ES-I3 (cell line): ENCODE measurements at regions not wholly inside any gene's neighbourhood (a gene's known extent, or its start where the extent isn't known, plus 50 kb on each side); places are given as distances from the start of the nearest gene placed in this dataset.
"Not testable (repeated sequence)": the region's sequence is repeated elsewhere in the genome, so short reads cannot be mapped to it uniquely, and the experiment has no call there.

Experiments used
- H3K36me3 ChIP-seq: 2 replicates; pipeline ENCODE4 v1.6.1; 2013; ENCODE audit warnings: mild to moderate bottlenecking, low read length, control low read depth, moderate library complexity; ENCODE audit not compliant: insufficient read depth
- H3K4me1 ChIP-seq: 2 replicates; pipeline ENCODE4 v1.6.1; 2013; ENCODE audit warnings: mild to moderate bottlenecking, control low read depth, low read length; ENCODE audit not compliant: insufficient read depth
- H3K9ac ChIP-seq: 2 replicates; pipeline ENCODE4 v1.6.1; 2013; ENCODE audit warnings: low read depth, mild to moderate bottlenecking, low read length, moderate library complexity
- H3K9me3 ChIP-seq: 2 replicates; pipeline ENCODE4 v1.6.1; 2013; ENCODE audit warnings: mild to moderate bottlenecking, low read length, moderate library complexity; ENCODE audit not compliant: control insufficient read depth, insufficient read depth

DNA sequence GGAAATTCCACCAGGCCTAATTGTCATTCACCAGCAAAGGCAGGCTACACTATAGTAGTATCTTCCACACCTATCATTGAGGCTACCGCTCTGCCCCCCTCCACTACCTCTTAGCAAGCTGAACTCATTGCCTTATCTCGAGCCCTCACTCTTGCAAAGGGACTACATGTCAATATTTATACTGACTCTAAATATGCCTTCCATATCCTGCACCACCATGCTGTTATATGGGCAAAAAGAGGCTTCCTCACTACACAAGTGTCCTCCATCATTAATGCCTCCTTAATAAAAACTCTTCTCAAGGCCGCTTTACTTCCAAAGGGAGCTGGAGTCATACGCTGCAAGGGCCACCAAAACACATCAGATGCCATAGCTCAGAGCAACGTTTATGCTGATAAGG, 127.2 kb upstream of the TRIM24 start:
- H3K4me1 ChIP-seq, H3K36me3 ChIP-seq, H3K9ac ChIP-seq: not testable (repeated sequence)
- peaks cover 15% of the 10 kb centered on the region for H3K9me3 ChIP-seq

GRCh38 chr7:138338361-138338760, 121.7 kb upstream of the TRIM24 start:
- Histone ChIP-seq H3K9ac (no peak overlapping the region), H3K4me1 (no peaks in the 10 kb centered on the region), H3K36me3 (no peaks in the 10 kb centered on the region), H3K9me3 (peaks cover 42% of the 10 kb centered on the region)

DNA sequence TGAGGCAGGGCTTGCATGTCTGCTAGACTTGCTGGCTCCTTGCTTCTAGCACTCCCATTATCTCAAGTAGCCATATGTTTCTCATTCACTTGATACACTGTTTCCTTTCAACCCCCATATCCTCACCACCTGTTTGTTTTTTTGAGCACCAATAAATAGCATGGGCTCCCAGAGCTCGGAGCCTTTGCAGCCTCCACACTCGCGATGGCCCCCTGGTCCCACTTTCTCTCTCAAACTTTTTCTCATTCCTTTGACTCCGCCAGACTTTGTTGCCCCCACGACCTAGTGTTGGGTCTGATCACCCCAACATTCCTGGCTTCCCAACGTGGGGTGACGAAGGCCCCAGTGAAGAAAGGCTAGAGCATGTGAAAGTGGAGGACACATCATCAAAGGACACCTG, 120.8 kb upstream of the TRIM24 start:
- not testable (repeated sequence) for H3K4me1 ChIP-seq, H3K36me3 ChIP-seq, H3K9ac ChIP-seq
- peaks cover 44% of the 10 kb centered on the region for H3K9me3 ChIP-seq

- no peak overlapping the region for H3K9ac ChIP-seq
- H3K9me3 ChIP-seq: peaks cover 49% of the 10 kb centered on the region
- H3K36me3 ChIP-seq: no peaks in the 10 kb centered on the region
- H3K4me1 ChIP-seq: no peaks in the 10 kb centered on the region
Observed at GRCh38 chr7:138342990-138343389, 117.1 kb upstream of the TRIM24 start.

GRCh38 chr7:138345567-138345966, 114.5 kb upstream of the TRIM24 start:
- H3K4me1 ChIP-seq: no peaks in the 10 kb centered on the region
- H3K9me3 ChIP-seq: peaks cover 32% of the 10 kb centered on the region
- H3K9ac ChIP-seq: no peak overlapping the region
- no peaks in the 10 kb centered on the region for H3K36me3 ChIP-seq

- Histone ChIP-seq H3K4me1 (no peaks in the 10 kb centered on the region), H3K36me3 (no peaks in the 10 kb centered on the region), H3K9me3 (peaks cover 33% of the 10 kb centered on the region), H3K9ac (no peak overlapping the region)
Observed at GRCh38 chr7:138346975-138347374, 113.1 kb upstream of the TRIM24 start.

DNA sequence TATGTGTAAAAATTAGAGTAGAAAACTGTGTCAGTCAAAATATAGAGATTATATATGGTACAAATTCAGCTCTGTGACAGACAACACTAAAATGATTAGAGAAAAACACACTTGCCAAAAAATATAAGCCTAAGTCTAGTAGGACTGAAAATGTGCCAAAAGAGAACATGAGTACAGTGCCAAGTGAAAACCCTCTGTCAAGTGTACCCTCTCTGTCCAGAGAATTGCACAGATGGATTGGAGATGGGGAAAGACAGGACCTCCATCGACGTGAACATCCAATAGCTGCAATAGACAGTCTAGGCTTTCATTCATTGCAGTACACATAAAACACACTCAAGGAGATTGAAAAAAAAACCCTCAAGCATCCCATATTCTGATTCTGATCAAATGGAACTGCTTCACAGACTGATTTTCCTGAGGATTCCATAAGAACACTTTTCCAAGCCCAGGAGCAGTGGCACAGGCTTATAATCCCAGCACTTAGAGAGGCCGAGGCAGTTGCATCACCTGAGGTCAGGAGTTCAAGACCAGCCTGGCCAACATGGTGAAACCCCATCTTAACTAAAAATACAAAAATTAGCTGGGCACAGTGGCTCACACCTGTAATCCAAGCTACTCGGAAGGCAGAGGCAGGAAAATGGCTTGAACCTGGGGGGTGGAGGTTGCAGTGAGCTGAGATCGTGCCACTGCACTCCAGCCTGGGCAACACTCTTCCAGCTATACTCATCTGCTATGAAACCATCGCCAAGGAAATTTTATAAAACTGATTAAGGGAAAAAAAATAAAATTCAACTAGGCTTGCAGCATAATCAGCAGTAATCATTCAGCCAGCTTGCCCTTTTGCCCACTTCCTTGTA, 110.0 kb upstream of the TRIM24 start:
- H3K36me3 ChIP-seq: no peaks in the 10 kb centered on the region
- no peak overlapping the region for H3K9ac ChIP-seq
- H3K4me1 ChIP-seq: no peaks in the 10 kb centered on the region
- peaks cover 20% of the 10 kb centered on the region for H3K9me3 ChIP-seq

DNA sequence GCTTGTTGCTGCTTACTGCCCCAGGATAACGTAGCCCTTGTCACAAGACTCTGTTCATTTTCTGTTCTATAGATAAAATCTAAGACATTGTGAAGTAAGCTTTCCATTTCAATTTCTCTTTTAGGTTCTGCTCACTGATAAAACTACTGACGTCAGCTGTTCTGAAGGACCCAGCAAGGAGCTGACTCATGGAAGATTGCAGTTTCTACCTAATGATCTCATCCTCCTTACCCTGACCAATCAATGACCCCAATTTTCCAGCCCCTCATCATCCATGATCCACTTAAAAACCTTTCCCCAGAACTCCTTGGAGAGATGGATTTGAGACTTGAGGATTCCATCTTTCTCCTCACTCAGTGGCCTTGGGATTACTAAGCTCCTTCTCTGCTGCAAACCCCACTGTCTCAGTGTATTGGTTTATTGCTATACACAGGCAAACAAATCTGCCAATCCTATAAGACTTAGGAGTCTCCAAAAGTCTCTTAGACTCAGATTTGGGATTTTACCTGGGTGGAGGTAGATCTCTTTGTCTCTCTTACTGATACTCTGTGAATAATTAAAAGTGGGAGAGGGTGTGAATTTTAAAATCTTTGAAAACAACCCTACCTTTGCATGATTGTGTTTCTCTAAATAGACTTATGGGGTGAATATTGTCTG, 109.2 kb upstream of the TRIM24 start:
- peaks cover 15% of the 10 kb centered on the region for H3K9me3 ChIP-seq
- no peaks in the 10 kb centered on the region for H3K36me3 ChIP-seq
- no peak overlapping the region for H3K9ac ChIP-seq
- H3K4me1 ChIP-seq: no peaks in the 10 kb centered on the region

DNA sequence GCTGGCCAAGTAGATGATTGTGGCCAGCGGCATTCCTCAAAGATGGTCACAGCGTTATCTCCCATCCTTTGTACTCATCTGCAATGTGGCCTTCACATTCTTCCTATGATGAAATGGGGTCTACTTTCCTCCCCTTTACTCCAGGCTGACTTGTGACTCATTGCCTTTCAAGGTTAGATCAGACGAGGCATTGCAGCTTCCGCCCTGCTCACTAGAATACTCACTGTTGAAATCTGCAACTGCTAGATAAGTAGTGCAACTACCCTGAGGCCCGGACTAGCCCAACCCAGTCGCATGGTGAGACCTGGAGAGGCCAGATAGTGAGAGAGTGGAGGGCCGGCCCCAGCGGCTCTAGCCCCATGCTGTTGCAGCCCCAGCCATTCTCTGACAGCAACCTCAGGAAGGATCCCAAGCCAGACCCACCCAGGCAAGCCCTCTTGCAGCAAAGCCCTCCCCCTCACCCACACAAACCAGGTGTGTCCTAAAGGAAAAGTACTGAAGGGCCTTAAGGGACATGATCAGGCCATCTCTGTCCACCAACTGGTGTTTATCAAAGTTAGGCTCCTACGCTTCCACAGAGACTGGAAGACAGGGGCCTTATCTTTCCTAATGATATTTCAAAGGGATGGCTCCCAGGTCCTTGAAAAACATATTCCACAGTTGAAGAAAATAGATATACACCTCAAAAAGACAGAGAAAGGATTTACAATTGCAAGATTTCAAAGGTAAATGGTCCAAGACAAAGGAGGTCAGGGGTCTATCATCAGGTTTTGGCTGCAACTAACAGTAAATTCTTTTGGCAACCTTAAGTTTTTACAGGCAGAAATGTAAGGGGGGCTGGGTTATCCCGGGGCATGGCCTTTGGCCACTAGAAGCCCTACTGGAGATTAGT, 107.2 kb upstream of the TRIM24 start:
- Histone ChIP-seq H3K9me3 (peaks cover 6% of the 10 kb centered on the region), H3K4me1 (no peaks in the 10 kb centered on the region), H3K9ac (no peak overlapping the region), H3K36me3 (no peaks in the 10 kb centered on the region)

DNA sequence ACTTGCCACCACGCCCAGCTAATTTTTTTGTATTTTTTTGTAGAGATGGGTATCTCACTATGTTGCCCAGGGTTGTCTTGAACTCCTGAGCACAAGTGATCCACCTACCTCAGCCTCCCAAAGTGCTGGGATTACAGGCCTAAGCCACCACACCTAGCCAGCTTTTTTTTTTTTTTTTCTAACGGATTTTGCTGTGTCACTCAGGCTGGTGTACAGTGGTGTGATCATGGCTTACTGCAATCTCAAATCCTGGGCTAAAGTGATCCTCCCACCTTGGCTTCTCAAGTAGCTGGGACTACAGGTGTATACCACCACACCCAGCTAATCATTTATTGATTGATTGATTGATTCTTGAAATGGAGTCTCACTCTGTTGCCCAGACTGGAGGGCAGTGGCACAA, 106.0 kb upstream of the TRIM24 start:
- Histone ChIP-seq H3K9ac (no peak overlapping the region), H3K36me3 (no peaks in the 10 kb centered on the region), H3K4me1 (no peaks in the 10 kb centered on the region), H3K9me3 (peaks cover 10% of the 10 kb centered on the region)

- Histone ChIP-seq H3K36me3 (no peaks in the 10 kb centered on the region), H3K4me1 (no peaks in the 10 kb centered on the region), H3K9me3 (peaks cover 10% of the 10 kb centered on the region), H3K9ac (no peak overlapping the region)
Observed at GRCh38 chr7:138355254-138355653, 104.8 kb upstream of the TRIM24 start.

DNA sequence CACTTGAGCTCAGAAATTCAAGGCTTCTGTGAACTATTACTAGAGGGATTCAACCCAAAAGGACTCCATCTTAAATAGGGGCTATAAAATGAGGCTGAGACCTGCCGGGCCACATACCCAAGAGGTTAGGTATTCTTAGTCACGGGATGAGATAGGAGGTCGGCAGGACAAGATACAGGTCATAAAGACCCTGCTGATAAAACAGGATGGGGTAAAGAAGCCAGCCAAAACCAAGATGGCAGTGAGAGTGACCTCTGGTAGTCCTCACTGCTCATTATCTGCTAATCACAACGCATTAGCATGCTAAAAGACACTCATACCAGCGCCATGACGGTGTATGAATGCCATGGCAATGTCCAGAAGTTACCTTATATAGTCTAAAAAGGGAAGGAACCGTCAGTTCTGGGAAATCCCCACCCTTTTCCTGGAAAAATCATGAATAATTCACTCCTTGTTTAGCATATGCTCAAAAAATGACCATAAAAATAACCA, 101.2 kb upstream of the TRIM24 start:
- peaks cover 4% of the 10 kb centered on the region; the same call in 1 of the 2 replicates for H3K9me3 ChIP-seq
- no peak overlapping the region for H3K9ac ChIP-seq
- no peaks in the 10 kb centered on the region for H3K4me1 ChIP-seq
- no peaks in the 10 kb centered on the region for H3K36me3 ChIP-seq

DNA sequence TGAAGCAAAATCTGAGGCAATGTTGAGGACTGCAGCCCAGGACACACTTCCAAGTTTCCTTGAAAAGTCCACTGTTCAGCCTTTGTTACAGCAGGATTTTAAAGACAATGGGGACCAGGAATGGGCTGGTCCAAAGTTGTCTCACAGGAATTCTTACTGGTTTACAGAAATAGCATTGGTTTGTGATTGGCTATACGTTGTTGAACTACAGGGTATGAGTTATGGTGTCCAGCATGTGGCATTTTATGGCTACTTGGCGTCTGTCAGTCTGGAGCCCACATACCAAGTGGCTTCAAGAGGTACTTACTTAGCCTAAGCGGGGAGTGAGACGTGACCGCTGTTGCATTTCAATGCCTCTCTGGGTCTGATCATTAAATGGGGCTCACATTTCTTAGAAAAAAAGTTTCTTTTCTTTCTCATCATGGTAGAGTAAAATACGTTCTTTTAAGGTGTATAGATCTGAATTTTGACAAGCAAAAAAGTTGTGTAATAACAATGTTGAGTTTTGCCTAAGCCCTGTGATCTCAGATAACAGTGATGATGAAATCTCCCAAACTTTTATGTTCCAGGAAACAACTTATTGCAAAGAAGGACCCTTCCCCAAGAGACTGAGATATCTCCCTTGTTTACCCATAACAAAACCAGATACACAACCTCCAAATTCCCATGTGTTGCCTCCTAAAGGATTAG, 100.0 kb upstream of the TRIM24 start:
- no peaks in the 10 kb centered on the region for H3K36me3 ChIP-seq
- H3K9ac ChIP-seq: no peak overlapping the region
- peaks cover 4% of the 10 kb centered on the region; the same call in 1 of the 2 replicates for H3K9me3 ChIP-seq
- H3K4me1 ChIP-seq: no peaks in the 10 kb centered on the region

- Histone ChIP-seq H3K36me3 (no peaks in the 10 kb centered on the region), H3K4me1 (no peaks in the 10 kb centered on the region), H3K9me3 (peaks cover 5% of the 10 kb centered on the region; the same call in 1 of the 2 replicates), H3K9ac (no peak overlapping the region)
Observed at GRCh38 chr7:138363721-138364120, 96.3 kb upstream of the TRIM24 start.
